Sigmoid colon (tissue), 6 donors: ENCODE measurements at regions not wholly inside any gene's neighbourhood (a gene's known extent, or its start where the extent isn't known, plus 50 kb on each side); places are given as distances from the start of the nearest gene placed in this dataset.

Experiments
- DNase-seq: peaks from one replicate; pipeline ENCODE4 v3.0.0-alpha.2; 2019
- H3K27ac ChIP-seq, 4 donors: fragments of 200-600 bp; sonication (generic); one replicate each; pipeline ENCODE4 v1.5.1; 2016 to 2019; ENCODE audit warnings: mild to moderate bottlenecking in 1 of 4
- H3K27me3 ChIP-seq, 3 donors: fragments of 200-600 bp; sonication (generic); one replicate each; pipeline ENCODE4 v1.5.1; 2019; ENCODE audit warnings: mild to moderate bottlenecking in 1 of 3
- H3K36me3 ChIP-seq, 4 donors: fragments of 200-600 bp; sonication (generic); one replicate each; pipeline ENCODE4 v1.5.1; 2016 to 2019
- H3K4me1 ChIP-seq, 4 donors: fragments of 200-600 bp; sonication (generic); one replicate each; pipeline ENCODE4 v1.5.1; 2017 to 2019
- H3K4me3 ChIP-seq, 4 donors: fragments of 200-600 bp; sonication (generic); one replicate each; pipeline ENCODE4 v1.5.1; 2017 to 2019; ENCODE audit warnings: mild to moderate bottlenecking in 2 of 4, moderate library complexity in 1 of 4
- H3K9me3 ChIP-seq, 4 donors: fragments of 200-600 bp in 3 of 4; sonication (generic) in 3 of 4; one replicate each; pipeline versions ENCODE4 v1.5.1 to v1.6.1; 2013 to 2019
- EP300 ChIP-seq, 4 donors: sonication (generic); formaldehyde crosslinking; IDR thresholded peaks; one replicate each; pipeline ENCODE4 v1.6.1; 2017; ENCODE audit warnings: antibody characterized with exemption in 4 of 4
- POLR2A ChIP-seq, 2 donors: fragments of 450-650 bp; IDR thresholded peaks; one replicate each; pipeline ENCODE4 v1.6.1; 2016; ENCODE audit warnings: antibody characterized with exemption in 2 of 2, mild to moderate bottlenecking in 2 of 2, moderate library complexity in 2 of 2
- POLR2AphosphoS5 ChIP-seq, 4 donors: sonication (generic); formaldehyde crosslinking; IDR thresholded peaks; one replicate each; pipeline ENCODE4 v1.6.1; 2017; ENCODE audit warnings: antibody characterized with exemption in 4 of 4
- WGBS, 2 donors: extraction: QIAGEN DNeasy Blood & Tissue Kit; methylation state at CpG; one replicate each; pipeline ENCODE4 v1.1.7; 2013; 5-methylcytosine and 5-hydroxymethylcytosine counted together
- intact Hi-C: fragments of 100-400 bp; cut with DNase I; formaldehyde crosslinking; loops from one replicate; pipeline ENCODE4 v1.15.1; 2023
- TF ChIP-seq, protein P1 (sequence below), 4 experiments: fragments of 450-650 bp in 3 of 4; fragments of 200-600 bp in 1 of 4; IDR thresholded peaks; one replicate each; pipeline ENCODE4 v1.5.1; 2016 to 2019; ENCODE audit warnings: antibody characterized with exemption in 4 of 4, mild to moderate bottlenecking in 3 of 4, moderate library complexity in 2 of 4
- donor health status: healthy with polysubstance abuse.
- donor health status: healthy.

GRCh38 chr1:57492586-57493226 lies 68.8 kb upstream of the DAB1 start:
- no peaks in the 10 kb centered on the region for H3K36me3 ChIP-seq
- no peak overlapping the region for H3K4me3 ChIP-seq
- no peak overlapping the region for H3K27ac ChIP-seq
- 64 to 70% methylated on average over 5 of the region's 5 CpGs for WGBS, 2 donors
- intact Hi-C loops = no loop called here
- TF ChIP-seq, protein P1, sequence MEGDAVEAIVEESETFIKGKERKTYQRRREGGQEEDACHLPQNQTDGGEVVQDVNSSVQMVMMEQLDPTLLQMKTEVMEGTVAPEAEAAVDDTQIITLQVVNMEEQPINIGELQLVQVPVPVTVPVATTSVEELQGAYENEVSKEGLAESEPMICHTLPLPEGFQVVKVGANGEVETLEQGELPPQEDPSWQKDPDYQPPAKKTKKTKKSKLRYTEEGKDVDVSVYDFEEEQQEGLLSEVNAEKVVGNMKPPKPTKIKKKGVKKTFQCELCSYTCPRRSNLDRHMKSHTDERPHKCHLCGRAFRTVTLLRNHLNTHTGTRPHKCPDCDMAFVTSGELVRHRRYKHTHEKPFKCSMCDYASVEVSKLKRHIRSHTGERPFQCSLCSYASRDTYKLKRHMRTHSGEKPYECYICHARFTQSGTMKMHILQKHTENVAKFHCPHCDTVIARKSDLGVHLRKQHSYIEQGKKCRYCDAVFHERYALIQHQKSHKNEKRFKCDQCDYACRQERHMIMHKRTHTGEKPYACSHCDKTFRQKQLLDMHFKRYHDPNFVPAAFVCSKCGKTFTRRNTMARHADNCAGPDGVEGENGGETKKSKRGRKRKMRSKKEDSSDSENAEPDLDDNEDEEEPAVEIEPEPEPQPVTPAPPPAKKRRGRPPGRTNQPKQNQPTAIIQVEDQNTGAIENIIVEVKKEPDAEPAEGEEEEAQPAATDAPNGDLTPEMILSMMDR (IDR thresholded peaks at IDR 0.05) = no peak
- TF ChIP-seq EP300 (IDR thresholded peaks at IDR 0.05) (no peak), POLR2AphosphoS5 (IDR thresholded peaks at IDR 0.05) (no peak), POLR2A (IDR thresholded peaks at IDR 0.05) (no peak)
- H3K4me1 ChIP-seq = peaks cover 0 to 9% (median 0%) of the 10 kb centered on the region in 4 donors
- no peak for DNase-seq
- no peaks in the 10 kb centered on the region for H3K27me3 ChIP-seq
- H3K9me3 ChIP-seq = no peaks in the 10 kb centered on the region

GRCh38 chr1:57489358-57490036 lies 65.6 kb upstream of the DAB1 start:
- no peaks in the 10 kb centered on the region for H3K9me3 ChIP-seq
- H3K27ac ChIP-seq = no peak overlapping the region
- no peaks in the 10 kb centered on the region for H3K27me3 ChIP-seq
- no peak overlapping the region for H3K4me3 ChIP-seq
- WGBS, 2 donors = 64 to 78% methylated on average over 5 of the region's 5 CpGs
- intact Hi-C loops = no loop called here
- DNase-seq = no peak
- H3K4me1 ChIP-seq = peaks cover 0 to 9% (median 0%) of the 10 kb centered on the region in 4 donors
- TF ChIP-seq POLR2AphosphoS5 (IDR thresholded peaks at IDR 0.05) = no peak
- TF ChIP-seq, protein P1 (IDR thresholded peaks at IDR 0.05) = no peak
- H3K36me3 ChIP-seq = no peaks in the 10 kb centered on the region

GRCh38 chr1:57485643-57486042 lies 61.8 kb upstream of the DAB1 start:
- TF ChIP-seq, protein P1 (IDR thresholded peaks at IDR 0.05) = no peak
- TF ChIP-seq EP300 (IDR thresholded peaks at IDR 0.05) (no peak), POLR2AphosphoS5 (IDR thresholded peaks at IDR 0.05) (no peak), POLR2A (IDR thresholded peaks at IDR 0.05) (no peak)
- no peak for DNase-seq
- 55 to 76% methylated on average over 4 of the region's 4 CpGs for WGBS, 2 donors
- Histone ChIP-seq H3K27me3 (no peaks in the 10 kb centered on the region), H3K9me3 (no peaks in the 10 kb centered on the region), H3K4me1 (peaks cover 0 to 9% (median 0%) of the 10 kb centered on the region in 4 donors), H3K36me3 (no peaks in the 10 kb centered on the region), H3K4me3 (no peak overlapping the region), H3K27ac (no peak overlapping the region)
- intact Hi-C loops = no loop called here

DNA sequence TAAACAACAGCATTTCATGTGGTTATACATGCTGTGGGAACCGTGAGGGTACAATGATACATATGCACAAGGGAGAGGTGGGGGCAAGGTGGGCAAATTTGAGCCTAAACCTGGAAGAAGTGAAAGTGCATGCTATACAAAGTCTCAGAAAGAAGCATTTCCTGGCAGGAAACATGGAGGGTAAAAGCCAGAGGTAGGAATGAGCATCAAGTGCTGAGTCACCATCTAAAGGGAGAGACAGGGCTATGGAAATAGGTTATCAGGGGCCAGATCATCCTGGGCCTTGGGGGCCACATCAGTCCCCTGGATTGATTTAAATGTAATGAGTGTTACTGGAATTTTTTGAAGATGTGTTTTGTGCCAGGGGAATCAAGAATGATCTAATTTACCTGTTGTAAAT lies 60.1 kb upstream of the DAB1 start:
- no peak for DNase-seq
- intact Hi-C loops = no loop called here
- Histone ChIP-seq H3K4me1 (no peaks in the 10 kb centered on the region), H3K27me3 (no peaks in the 10 kb centered on the region), H3K4me3 (no peak overlapping the region), H3K36me3 (no peaks in the 10 kb centered on the region), H3K27ac (no peak overlapping the region), H3K9me3 (no peaks in the 10 kb centered on the region)
- WGBS, 2 donors = 73 to 89% methylated on average over 1 of the region's 1 CpG
- TF ChIP-seq, protein P1 (IDR thresholded peaks at IDR 0.05) = no peak
- no peak for TF ChIP-seq POLR2A (IDR thresholded peaks at IDR 0.05)

DNA sequence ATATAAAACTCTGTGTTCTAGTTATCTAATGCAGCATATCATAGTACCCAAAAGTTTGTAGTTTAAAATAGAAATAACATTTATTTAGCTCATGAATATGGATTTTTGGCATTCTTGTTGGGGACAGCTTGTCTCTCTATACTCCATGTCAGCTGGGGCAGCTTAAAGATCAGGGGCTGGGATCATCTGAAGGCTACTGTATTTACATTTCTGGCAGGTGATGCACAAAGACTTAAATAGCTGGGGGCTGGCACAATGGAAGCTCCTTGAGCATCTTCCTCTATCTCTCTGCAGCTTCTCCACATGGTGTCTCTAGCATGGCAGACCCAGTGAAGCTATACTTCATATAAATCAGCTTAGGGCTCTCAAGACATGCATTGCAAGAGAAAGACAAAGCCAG lies 55.6 kb upstream of the DAB1 start:
- H3K27ac ChIP-seq = no peak overlapping the region
- TF ChIP-seq POLR2A (IDR thresholded peaks at IDR 0.05) (no peak), POLR2AphosphoS5 (IDR thresholded peaks at IDR 0.05) (no peak), EP300 (IDR thresholded peaks at IDR 0.05) (no peak)
- TF ChIP-seq, protein P1 (IDR thresholded peaks at IDR 0.05) = no peak
- H3K36me3 ChIP-seq = no peaks in the 10 kb centered on the region
- no peaks in the 10 kb centered on the region for H3K9me3 ChIP-seq
- no peak overlapping the region for H3K4me3 ChIP-seq
- no peaks in the 10 kb centered on the region for H3K27me3 ChIP-seq
- no peak for DNase-seq
- intact Hi-C loops = no loop called here
- no peaks in the 10 kb centered on the region for H3K4me1 ChIP-seq
